HepG2 (cell line): ENCODE measurements at regions not wholly inside any gene's neighbourhood (a gene's known extent, or its start where the extent isn't known, plus 50 kb on each side); places are given as distances from the start of the nearest gene placed in this dataset.

Experiments used
- ATAC-seq: fragments of 200-7000 bp; cut with Tn5 transposase; 3 replicates; pipeline ENCODE4 v1.9.1; 2020; ENCODE audit warnings: mild to moderate bottlenecking, moderate library complexity
- BruUV-seq: library from RNA; stranded (reverse); fragments of 400-500 nt; replicated peaks from 2 replicates; lab custom pipeline; 2021; lab: Mats Ljungman, UMichigan
- CTCF ChIA-PET: fragments of 300-600 bp; formaldehyde crosslinking; extraction: SDS; loops from one replicate; lab custom pipeline; 2021; ENCODE audit warnings: low total read pairs, inconsistent platforms, low intra/inter-chr PET ratio; lab: Yijun Ruan, JAX
- POLR2A ChIA-PET: fragments of 350-600 bp; sonication (Branson Sonifier 250); formaldehyde crosslinking; loops from one replicate; lab custom pipeline; 2020; ENCODE audit warnings: antibody characterized with exemption, inconsistent platforms; lab: Yijun Ruan, JAX
- DNase-seq: peaks from one replicate; pipeline ENCODE4 v3.0.0-alpha.2; 2015; ENCODE audit warnings: low spot score
- FAIRE-seq: peaks from 3 replicates; lab custom pipeline; 2011; peaks lifted over from hg19 to GRCh38; lab: Jason Lieb, UNC
- H2AFZ ChIP-seq: one replicate; pipeline ENCODE4 v1.6.1; 2011; ENCODE audit warnings: low read length, inconsistent platforms
- H3K27ac ChIP-seq: fragments of 300-600 bp; 3 replicates; pipeline ENCODE4 v1.8.0; 2011; ENCODE audit warnings: mixed run types, mild to moderate bottlenecking, mixed read lengths, low read length, inconsistent platforms; ENCODE audit not compliant: insufficient read depth; ENCODE audit errors: extremely low read length
- H3K27me3 ChIP-seq, 2 experiments: fragments of 200-600 bp in 1 of 2; 2 replicates in 1 of 2; 3 replicates in 1 of 2; pipeline versions ENCODE4 v1.6.0 to v1.8.0; 2011; ENCODE audit warnings: low read length in 2 of 2, mild to moderate bottlenecking in 2 of 2, moderate library complexity in 2 of 2, inconsistent platforms in 1 of 2; ENCODE audit not compliant: insufficient read depth in 2 of 2, control insufficient read depth in 1 of 2
- H3K36me3 ChIP-seq, 2 experiments: fragments of 200-600 bp in 1 of 2; replicated peaks in 1 of 2; 2 replicates in 1 of 2; 3 replicates in 1 of 2; pipeline versions ENCODE4 v1.5.1 to v1.8.0; 2011; ENCODE audit warnings: low read length in 2 of 2, inconsistent platforms in 1 of 2; ENCODE audit not compliant: insufficient read depth in 2 of 2, control insufficient read depth in 1 of 2
- H3K4me1 ChIP-seq: 2 replicates; pipeline ENCODE4 v1.5.1; 2012; ENCODE audit warnings: low read length, inconsistent platforms; ENCODE audit not compliant: insufficient read depth
- H3K4me2 ChIP-seq: 2 replicates; pipeline ENCODE4 v1.6.0; 2011; ENCODE audit warnings: low read depth, low read length, inconsistent platforms
- H3K4me3 ChIP-seq, 3 experiments: fragments of 200-600 bp in 1 of 3; sonication (generic), shearing (Covaris generic) in 1 of 3; replicated peaks in 1 of 3; 2 replicates each; pipeline ENCODE4 v1.5.1; 2011 to 2016; ENCODE audit warnings: low read length in 3 of 3, inconsistent platforms in 2 of 3, low read depth in 2 of 3, mild to moderate bottlenecking in 2 of 3, control low read depth in 1 of 3, mixed read lengths in 1 of 3; ENCODE audit not compliant: insufficient read depth in 1 of 3
- H3K79me2 ChIP-seq: one replicate; pipeline ENCODE4 v1.6.1; 2011; ENCODE audit warnings: low read length, inconsistent platforms; ENCODE audit not compliant: insufficient read depth
- H3K9ac ChIP-seq: 2 replicates; pipeline ENCODE4 v1.6.0; 2011; ENCODE audit warnings: mild to moderate bottlenecking, low read depth, low read length, inconsistent platforms; ENCODE audit not compliant: insufficient read depth
- H3K9me3 ChIP-seq: 2 replicates; pipeline ENCODE4 v1.5.1; 2012; ENCODE audit warnings: mild to moderate bottlenecking, low read length
- H4K20me1 ChIP-seq: 2 replicates; pipeline ENCODE4 v1.6.0; 2011; ENCODE audit warnings: inconsistent platforms, mild to moderate bottlenecking, low read length, moderate library complexity; ENCODE audit not compliant: insufficient read depth
- FOXK2 ChIP-seq: fragments of 450-650 bp; IDR thresholded peaks from 2 replicates; pipeline ENCODE4 v1.6.1; 2016
- JUND ChIP-seq: sonication (generic); formaldehyde crosslinking; IDR thresholded peaks from 2 replicates; pipeline ENCODE4 v1.8.0; 2022; ENCODE audit warnings: mild to moderate bottlenecking, missing genetic modification reagents
- KAT2B ChIP-seq: fragments of 150-350 bp; IDR thresholded peaks from 2 replicates; pipeline ENCODE4 v1.6.1; 2014; ENCODE audit warnings: low read depth, low read length, borderline replicate concordance
- LBX2 ChIP-seq: sonication (generic); formaldehyde crosslinking; IDR thresholded peaks from 2 replicates; pipeline ENCODE4 v1.5.0; 2020; ENCODE audit warnings: missing genetic modification reagents, mild to moderate bottlenecking, borderline replicate concordance
- NR3C1 ChIP-seq: sonication (generic); formaldehyde crosslinking; IDR thresholded peaks from 2 replicates; pipeline ENCODE4 v1.4.0; 2020; ENCODE audit warnings: missing genetic modification reagents
- RAD51 ChIP-seq: fragments of 450-650 bp; IDR thresholded peaks from 2 replicates; pipeline ENCODE4 v1.6.1; 2016; ENCODE audit warnings: borderline replicate concordance
- SRY ChIP-seq: sonication (generic); formaldehyde crosslinking; IDR thresholded peaks from 2 replicates; pipeline ENCODE4 v1.8.0; 2022; ENCODE audit warnings: mild to moderate bottlenecking, missing genetic modification reagents
- SYNCRIP ChIP-seq: fragments of 200-400 bp; formaldehyde crosslinking; IDR thresholded peaks from 2 replicates; pipeline ENCODE4 v1.6.1; 2018; ENCODE audit warnings: mild to moderate bottlenecking, low read depth, low read length; ENCODE audit not compliant: insufficient read depth
- ZBTB44 ChIP-seq: sonication (generic); formaldehyde crosslinking; IDR thresholded peaks from 2 replicates; pipeline ENCODE4 v1.4.0; 2020; ENCODE audit warnings: missing genetic modification reagents
- ZMAT5 ChIP-seq: sonication (generic); formaldehyde crosslinking; IDR thresholded peaks from 2 replicates; pipeline ENCODE4 v1.5.0; 2020; ENCODE audit warnings: mild to moderate bottlenecking, low read depth, missing genetic modification reagents, borderline replicate concordance
- ZNF280B ChIP-seq: sonication (generic); formaldehyde crosslinking; IDR thresholded peaks from 2 replicates; pipeline ENCODE4 v1.5.0; 2020; ENCODE audit warnings: missing genetic modification reagents, mild to moderate bottlenecking, borderline replicate concordance
- WGBS: methylation state at CpG from one replicate; pipeline ENCODE4 v1.1.6; 2017; ENCODE audit warnings: low lambda C conversion rate; 5-methylcytosine and 5-hydroxymethylcytosine counted together
- in situ Hi-C: cut with HindIII; loops from 2 replicates; pipeline ENCODE4 v1.10.0; 2017; ENCODE audit warnings: low pct_unique_long_range_greater_than_20kb; ENCODE audit not compliant: extremely low pct_ligation_motif_present
- intact Hi-C: fragments of 100-400 bp; cut with micrococcal nuclease; formaldehyde crosslinking; loops from one replicate; pipeline ENCODE4 v1.10.0; 2022; ENCODE audit not compliant: unreplicated experiment

GRCh38 chr2:155424518-155424917, 726.0 kb downstream of the KCNJ3 start:
- Histone ChIP-seq H3K4me2 (no peak overlapping the region), H3K27me3 (no peaks in the 10 kb centered on the region), H3K9ac (no peak overlapping the region), H3K4me1 (no peaks in the 10 kb centered on the region), H3K27ac (no peak overlapping the region), H3K79me2 (no peaks in the 10 kb centered on the region), H3K9me3 (0 out of 2 replicates have a peak, but pooled peaks cover 6% of the 10 kb centered on the region), H4K20me1 (no peaks in the 10 kb centered on the region), H3K36me3 (no peaks in the 10 kb centered on the region), H2AFZ (no peak overlapping the region), H3K4me3 (no peak overlapping the region)
- in situ Hi-C loops = no loop called here
- WGBS = 3% methylated on average over 2 of the region's 2 CpGs
- BruUV-seq = no TSS peak
- POLR2A ChIA-PET = no interaction called here
- ATAC-seq (no peak), DNase-seq (no peak), FAIRE-seq (no peak)
- intact Hi-C loops = no loop called here
- TF ChIP-seq LBX2 (no peak), JUND (CRISPR knock-in tag) (no peak), RAD51 (no peak), ZNF280B (CRISPR knock-in tag) (no peak), NR3C1 (CRISPR knock-in tag) (no peak), KAT2B (no peak), SRY (no peak), SYNCRIP (no peak), ZMAT5 (CRISPR knock-in tag) (no peak), ZBTB44 (CRISPR knock-in tag) (no peak), FOXK2 (no peak)
- CTCF ChIA-PET = no interaction called here
